ENCODE measurements at regions not wholly inside any gene's neighbourhood (a gene's known extent, or its start where the extent isn't known, plus 50 kb on each side); places are given as distances from the start of the nearest gene placed in this dataset.

- TF ChIP-seq ZNF274 (IDR thresholded peaks at IDR 0.05; ENCODE audit: low read depth, low read length) = no peak
- no peak for TF ChIP-seq SUZ12 (IDR thresholded peaks at IDR 0.05; ENCODE audit: extremely low read depth, insufficient read depth, insufficient read length)
These were observed 201.2 kb downstream of the SATB1 start for GRCh38 chr3:18223974-18224373.
